HPDE6-E6E7 (cell line): ENCODE measurements at regions not wholly inside any gene's neighbourhood (a gene's known extent, or its start where the extent isn't known, plus 50 kb on each side); places are given as distances from the start of the nearest gene placed in this dataset.
"Not testable (repeated sequence)": the region's sequence is repeated elsewhere in the genome, so short reads cannot be mapped to it uniquely, and the experiment has no call there.

Experiments
- DNase-seq: peaks from one replicate; pipeline ENCODE4 v3.0.0; 2011; ENCODE audit warnings: missing footprints; ENCODE audit errors: extremely low spot score

DNA sequence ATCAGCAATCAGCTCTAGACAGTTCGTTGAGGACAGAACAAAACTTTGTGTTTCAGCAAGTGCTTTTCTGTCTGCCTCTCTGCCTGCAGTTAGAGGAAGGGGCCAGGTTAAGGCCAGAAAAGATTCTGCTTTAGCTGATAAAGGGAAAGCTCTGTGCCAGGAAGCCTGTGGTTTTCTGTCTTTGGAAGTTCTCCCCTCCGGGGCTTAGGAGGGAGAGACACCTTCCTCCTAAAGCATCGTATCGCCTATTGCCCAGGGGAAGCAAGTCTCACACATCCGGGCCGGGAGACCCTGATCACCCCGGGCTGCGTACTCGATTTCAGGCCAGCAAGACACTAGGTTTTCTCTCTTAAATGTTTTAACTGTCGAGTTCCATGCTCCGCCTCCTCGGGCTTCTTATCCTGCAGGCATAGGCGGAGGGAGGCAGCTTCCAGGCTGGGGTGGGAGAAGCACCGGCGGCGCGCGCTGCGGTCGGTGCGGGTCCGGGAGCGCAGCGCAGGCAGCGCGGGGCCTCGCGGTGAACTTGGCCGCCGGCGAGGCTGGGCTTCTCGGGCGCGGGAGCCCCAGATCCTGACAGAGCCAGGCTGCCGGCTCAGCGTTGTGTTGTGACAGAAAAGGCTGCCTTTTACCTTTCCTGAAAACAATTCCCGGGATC is 245.4 kb downstream of the BCL2L11 start:
- not testable (repeated sequence) for DNase-seq

DNA sequence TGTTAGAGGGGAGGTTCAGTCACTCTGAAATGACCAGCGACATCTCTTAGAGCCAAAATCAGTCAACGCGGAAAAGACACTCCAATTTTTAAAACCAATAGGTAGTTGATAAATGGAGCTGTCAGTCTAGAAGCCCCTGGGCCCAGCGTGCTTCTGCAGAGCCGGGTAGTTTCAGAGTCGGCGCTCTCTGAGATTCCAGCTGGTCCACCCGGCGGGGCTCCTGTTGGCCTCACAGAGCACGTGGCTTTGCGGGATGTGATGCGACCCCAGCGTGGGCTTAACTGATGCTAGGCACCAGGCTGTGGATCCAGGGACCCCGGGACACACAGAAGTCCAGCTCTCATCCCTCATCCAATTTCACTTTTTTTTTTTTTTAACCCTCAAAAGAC is 245.9 kb downstream of the BCL2L11 start:
- not testable (repeated sequence) for DNase-seq

- not testable (repeated sequence) for DNase-seq
Observed at GRCh38 chr2:111367080-111367479, 246.4 kb downstream of the BCL2L11 start.

DNA sequence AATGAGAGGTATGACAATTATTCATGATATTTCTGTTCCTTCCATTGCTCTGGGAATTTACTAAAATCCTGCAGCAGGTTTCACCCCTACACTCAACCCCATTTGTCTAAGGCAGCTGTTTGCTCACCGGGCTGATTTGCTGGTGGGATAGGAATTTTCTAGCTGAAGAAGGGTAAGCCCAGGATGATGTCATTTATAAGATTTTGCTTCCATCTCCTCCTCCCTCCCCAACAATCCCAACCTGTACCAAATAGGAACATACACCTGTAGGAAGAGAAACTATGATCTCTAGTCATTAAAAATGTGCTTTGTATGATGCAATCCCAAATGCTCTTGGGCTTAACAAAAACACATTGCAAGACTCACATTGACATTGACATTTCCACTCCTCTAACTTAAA is 247.2 kb downstream of the BCL2L11 start:
- not testable (repeated sequence) for DNase-seq

- DNase-seq, result not testable (repeated sequence)
Observed at GRCh38 chr2:111368288-111368687, 247.6 kb downstream of the BCL2L11 start.

DNA sequence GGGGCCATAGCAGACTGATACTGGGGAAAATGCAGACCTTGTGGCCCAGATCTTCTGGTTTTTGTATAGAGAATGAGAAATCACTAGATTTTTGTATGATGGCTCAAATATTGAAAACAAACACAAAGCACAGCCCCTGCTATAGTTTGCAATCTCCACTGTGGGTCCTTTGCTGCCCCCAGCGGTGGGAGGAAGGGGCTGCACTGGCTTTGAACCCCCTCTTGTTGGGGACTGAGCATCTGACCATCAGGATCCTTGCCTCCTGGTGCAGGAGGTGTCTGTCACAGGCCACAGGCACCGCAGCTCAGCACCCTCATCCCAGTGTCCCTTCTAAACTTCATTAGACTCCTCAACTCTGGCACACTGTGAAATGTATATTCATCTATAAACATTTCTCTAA is 252.3 kb downstream of the BCL2L11 start:
- DNase-seq, result not testable (repeated sequence)

- not testable (repeated sequence) for DNase-seq
Observed at GRCh38 chr2:111373989-111374388, 253.3 kb downstream of the BCL2L11 start.

GRCh38 chr2:111374734-111375133 is 254.0 kb downstream of the BCL2L11 start:
- not testable (repeated sequence) for DNase-seq

- not testable (repeated sequence) for DNase-seq
Observed at GRCh38 chr2:111375320-111375883, 254.7 kb downstream of the BCL2L11 start.

GRCh38 chr2:111376272-111376970 is 255.7 kb downstream of the BCL2L11 start:
- DNase-seq, result not testable (repeated sequence)

DNA sequence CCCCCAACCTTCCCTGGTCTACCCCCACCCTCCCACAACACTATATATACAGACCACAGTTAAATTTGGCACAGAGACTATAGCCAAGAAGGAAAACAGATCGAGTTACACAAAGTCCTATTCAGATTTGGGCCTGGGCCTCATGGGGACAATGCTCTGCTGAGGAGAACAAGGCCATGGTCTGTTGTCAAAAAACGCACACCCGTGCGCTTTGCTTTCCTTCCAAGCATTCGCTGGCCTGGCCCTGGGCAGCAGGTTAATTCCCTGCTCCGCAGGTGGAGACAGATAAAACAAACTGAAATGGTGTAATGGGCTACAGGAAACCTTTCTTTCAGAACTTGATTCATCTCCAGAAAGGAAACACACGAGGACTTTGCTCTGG is 256.2 kb downstream of the BCL2L11 start:
- DNase-seq, result not testable (repeated sequence)

DNA sequence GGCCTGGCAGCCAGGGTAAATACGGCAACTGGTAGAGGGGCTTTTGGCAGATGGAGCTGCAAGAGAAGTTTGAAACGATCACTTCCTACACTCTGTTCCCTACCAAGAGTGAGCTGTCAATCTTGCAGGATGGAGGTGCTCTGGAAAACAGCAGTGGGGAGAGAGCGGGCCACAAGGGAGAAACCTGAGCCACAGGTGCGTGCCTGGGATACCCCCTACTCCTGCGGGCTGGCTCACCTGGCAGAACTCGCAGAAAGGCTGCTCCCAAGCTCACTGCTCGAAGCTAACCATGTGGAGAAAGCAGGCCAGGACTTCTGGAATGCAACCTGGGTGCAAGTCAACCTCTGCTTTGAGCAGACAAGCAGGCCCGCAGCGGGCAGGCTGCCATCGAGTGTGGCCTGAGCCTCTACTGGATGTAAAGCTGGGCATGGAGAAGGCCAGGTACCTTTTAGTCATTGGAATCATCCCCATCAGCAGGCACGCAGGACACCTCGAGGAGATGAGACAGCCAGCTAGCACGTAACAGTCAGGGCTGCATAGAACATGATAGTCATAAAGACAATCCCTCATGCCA is 256.8 kb downstream of the BCL2L11 start:
- DNase-seq, result not testable (repeated sequence)

DNA sequence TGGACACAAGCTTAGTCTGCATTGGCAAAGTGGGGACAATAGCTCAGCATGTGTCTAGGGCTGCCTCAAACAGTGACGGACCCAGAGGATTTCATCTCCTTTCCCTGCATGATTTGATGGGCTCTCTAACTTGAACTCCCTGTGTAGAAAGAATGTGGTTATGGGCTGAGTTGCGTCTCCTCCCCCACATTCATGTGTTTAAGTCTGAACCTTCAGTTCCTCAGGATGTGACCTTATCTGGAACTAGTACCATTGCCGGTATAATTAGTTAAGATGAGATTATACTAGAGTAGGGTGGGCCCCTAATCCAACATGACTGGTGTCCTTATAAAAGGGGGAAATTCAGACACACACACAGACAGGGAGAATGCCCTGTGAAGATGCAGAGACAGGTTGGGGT is 257.6 kb downstream of the BCL2L11 start:
- DNase-seq, result not testable (repeated sequence)

GRCh38 chr2:111380733-111381439 is 260.2 kb downstream of the BCL2L11 start:
- DNase-seq, result not testable (repeated sequence)

- not testable (repeated sequence) for DNase-seq
Observed at GRCh38 chr2:111381530-111382306, 261.0 kb downstream of the BCL2L11 start.

DNA sequence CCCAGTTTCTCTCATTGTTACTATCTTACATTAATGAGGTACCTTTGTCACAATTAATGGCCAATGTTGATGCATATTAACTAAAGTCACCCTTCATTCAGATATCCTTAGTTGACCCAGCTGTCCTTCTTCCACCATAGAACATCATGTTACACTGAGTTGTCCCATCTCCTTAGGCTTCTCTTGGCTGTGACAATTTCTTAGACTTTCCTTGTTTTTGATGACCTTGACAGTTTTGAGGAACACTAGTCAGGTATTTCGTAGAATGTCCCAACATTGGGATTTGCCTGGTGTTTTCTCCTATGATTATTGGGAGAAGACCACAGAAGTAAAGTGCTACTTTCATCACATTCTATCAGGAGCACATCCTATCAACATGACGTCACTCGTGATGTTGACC is 261.8 kb downstream of the BCL2L11 start:
- DNase-seq, result not testable (repeated sequence)

DNA sequence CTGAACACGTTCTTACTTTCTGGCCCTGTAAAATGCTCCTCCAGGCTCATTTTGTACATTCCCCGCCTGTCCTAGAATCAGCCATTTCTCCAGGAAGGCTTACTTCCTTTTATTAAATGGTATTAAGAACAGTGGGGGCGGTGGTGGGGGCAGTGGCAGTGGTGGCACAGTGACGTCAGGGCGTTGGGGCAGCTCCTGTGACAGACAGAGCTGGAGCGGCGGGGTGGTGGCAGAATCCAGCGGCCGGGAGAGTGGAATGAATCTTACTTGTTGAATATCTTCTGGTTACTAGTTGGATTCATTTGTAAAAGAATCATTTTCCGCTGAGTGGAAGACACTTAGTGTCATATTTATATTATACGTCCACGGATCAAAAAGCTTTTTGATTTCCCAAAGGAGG is 262.6 kb downstream of the BCL2L11 start:
- not testable (repeated sequence) for DNase-seq

DNA sequence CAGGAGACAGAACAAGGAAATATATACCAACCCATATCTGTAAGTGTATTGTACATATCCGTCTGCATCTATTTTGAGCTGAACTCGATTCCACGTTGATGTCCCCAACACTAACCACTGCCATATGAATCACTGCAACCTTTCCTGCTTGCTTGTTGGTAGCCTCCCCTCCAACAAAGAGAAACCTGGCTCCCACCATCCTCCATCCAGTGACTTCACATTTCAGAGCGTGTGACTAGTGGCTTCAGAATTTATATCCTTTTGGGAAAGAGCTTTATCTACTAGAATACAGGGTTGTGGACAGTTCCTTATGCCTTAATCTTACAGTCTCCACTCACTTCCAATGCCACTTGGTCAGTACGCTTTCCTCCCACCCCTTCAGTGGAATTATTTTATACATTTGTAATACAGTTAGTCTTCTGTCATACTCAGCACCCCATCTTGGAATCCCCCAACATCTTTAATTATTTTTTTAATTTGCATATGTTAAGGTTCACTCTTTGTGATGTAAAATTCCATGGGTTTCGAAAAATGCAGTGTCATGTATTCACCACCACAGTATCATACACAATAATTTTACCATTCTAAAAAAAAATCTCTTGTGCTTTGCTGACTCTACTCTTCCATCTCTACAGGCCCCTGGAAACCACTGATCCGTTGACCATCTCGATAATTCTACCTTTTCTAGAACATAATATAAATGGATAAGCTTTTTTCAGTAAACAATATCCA is 264.7 kb downstream of the BCL2L11 start:
- not testable (repeated sequence) for DNase-seq

DNA sequence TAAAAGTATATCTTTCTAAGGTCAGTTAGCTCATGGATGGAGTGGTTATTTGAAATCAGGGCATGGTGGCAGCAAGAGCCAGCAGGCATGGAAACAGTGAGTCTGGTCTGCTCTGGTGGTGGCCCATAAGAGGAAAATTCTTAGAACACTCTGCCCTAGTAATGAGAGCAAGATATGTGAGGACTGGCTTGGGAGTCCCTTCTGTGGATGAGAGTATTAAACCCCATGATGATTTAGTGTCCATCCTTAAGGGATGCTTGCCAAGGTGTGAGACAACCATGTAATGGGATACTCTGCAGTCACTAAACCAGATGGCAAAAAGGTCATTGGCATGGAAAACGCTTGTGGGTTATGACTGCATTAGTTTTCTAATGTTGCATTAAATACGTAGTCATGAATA is 269.9 kb downstream of the BCL2L11 start:
- not testable (repeated sequence) for DNase-seq

GRCh38 chr2:111395350-111396128 is 274.8 kb downstream of the BCL2L11 start:
- DNase-seq, result not testable (repeated sequence)
